Cerebellar nuclear complex (tissue), 1 donor: ENCODE measurements at regions not wholly inside any gene's neighbourhood (a gene's known extent, or its start where the extent isn't known, plus 50 kb on each side); places are given as distances from the start of the nearest gene placed in this dataset.

ENCODE experiments used
- DNase-seq, 2 experiments: peaks; one replicate each; lab custom pipeline; 2025; lab: John Stamatoyannopoulos, UW

DNA sequence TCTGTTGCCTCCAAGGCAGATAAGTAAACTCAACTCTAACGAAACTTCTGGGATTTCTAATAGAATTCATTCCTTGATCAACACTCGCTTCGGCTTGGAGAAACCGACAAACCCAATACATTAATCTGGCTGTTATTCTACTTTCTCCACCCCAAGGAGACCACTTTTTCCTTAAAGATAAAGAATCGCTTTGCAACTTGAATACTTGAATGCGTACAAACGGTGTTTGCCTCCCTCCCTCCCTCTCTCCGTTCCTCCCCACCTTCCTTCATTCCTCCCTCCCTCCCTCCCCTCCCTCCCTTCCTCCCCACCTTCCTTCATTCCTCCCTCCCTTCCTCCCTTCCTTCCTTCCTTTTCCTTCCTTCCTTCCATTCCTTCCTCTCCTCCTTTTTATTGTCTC is 432.6 kb downstream of the HAPSTR1 start:
- DNase-seq: no peak

DNA sequence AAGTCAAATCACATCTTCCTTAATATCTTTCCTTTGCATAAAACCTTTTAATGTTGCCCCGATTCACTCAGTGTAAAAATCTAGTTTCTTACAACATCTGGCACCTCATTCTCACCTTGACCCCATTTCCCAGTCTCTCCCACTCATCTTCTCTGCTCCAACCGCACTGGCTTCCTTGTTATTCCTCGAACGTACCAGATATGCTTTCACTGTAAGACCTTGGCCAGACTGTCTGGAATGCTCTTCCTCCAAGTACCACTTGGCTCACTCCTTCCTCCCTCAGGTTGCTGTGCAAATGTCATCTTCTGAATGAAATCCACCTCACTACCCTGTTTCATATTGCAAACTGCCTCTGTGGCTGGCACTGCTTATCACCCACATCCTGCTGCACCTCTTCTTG is 433.6 kb downstream of the HAPSTR1 start:
- no peak for DNase-seq

DNA sequence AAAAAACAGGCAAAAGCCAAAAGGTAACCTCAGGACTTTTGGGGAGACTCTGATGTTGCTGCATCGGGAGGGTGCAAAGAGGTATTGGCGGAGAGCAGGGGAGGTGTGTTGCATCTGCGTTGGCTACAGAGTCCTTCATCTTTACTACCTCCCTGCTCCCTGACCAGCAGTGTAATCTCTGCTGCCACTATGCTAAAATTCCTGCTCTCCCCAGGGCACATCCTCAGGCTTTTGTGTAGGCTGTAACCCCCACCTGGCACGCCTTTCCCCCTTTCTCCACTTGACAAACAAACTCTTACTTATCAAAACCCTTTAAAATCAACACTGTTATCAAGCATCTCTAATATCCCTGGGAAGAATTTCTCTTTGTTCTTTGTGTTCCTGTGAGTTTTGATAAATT is 435.3 kb downstream of the HAPSTR1 start:
- DNase-seq: no peak

DNA sequence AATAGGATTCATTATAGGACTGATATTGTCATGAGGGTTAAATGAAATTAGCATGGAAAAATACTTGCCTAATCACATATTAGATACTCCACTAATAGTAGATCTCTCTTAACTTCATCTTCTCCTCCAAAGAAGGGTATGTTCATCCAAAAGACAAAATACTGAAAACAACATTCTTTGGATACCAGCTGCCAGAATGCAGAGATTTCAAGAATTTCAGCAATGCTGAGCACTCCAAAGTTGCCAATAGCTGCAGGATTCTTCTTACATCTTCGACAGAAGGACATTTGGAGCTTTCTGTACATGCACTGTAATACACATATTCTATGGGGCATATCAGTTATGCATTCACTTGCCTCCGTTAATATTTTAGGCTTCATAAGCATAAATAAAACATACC is 436.5 kb downstream of the HAPSTR1 start:
- DNase-seq: no peak

DNA sequence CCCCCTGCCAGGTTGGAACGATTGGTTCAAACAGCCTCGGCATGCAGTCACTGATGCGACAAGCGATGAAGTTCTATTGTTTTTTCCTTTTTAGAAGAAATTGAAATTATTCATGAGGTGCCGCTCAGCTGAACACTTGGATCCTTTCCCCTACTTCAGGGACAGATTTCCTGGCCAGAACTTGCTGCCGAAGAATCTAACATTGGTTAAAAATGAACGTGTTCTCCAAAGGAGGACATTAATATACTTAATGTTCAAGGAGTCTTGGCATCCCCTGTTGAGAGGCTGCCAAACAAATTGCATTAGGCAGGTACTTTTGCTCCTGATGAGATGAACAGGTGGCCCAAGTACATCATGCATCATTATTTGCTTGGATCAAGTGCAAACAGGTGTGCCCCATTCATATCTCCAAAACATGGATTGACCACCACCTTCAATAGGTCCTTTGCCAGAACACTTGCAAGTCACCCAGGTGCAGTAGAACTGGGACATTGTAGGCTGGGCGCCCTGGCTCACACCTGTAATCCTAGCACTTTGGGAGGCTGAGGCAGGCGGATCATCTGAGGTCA is 437.2 kb downstream of the HAPSTR1 start:
- DNase-seq: no peak

DNA sequence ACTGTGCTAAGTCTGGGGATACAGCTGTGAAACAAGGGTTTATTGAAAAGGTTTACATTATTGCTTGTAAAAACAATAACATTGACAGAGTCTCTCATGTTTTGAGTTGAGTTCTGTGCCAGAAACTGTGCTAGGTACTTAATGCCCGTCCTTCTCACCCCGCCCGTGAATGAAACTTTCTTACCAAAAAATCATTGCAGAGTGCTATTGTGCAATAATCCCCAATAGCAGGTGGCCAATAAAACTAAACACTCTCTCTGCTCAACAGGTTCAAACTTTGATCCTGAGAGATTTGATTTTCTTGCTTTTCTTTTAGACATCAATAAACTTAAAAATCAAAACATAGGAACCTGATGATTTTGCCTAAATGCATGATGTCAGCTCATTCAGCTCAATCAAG is 441.6 kb downstream of the HAPSTR1 start:
- no peak for DNase-seq

DNA sequence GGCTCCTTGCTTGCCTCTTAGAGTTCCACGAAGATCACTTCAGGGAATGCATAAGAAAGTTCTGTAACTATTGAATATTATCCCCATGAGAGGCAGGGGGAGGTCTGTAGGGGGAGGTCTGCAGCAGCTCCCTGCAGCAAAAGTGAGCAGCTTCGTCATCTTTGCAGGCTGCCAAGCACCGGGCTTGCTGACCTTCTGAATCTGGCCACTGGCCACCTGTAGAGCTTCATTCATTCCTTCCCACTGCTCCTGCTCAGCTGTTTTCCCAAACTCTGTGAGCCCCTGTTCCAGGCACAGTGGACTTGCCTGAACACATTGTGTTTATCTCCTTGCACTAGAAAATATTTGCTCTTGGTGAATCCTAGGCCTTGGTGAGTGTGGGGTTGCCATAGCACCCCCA is 443.3 kb downstream of the HAPSTR1 start:
- DNase-seq: no peak

DNA sequence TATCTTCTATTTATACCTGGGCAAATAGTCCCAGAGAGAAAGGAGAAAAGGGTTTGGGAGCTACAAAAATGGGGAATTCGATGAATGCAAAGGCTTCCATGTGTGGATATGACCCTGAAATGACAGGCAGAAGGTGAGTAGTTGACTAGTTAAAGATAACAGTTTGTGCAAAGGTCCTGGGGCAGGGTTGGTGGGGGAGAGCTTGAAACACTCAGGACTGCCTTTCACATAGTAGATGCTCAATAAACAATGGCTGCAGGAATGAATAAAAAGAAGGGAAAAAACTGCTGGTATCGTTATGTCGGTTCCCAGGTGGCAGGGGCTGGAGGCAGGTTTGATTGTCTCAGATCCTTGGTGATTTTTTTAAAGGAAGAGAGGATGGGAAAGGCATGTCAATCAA is 445.5 kb downstream of the HAPSTR1 start:
- DNase-seq: no peak

DNA sequence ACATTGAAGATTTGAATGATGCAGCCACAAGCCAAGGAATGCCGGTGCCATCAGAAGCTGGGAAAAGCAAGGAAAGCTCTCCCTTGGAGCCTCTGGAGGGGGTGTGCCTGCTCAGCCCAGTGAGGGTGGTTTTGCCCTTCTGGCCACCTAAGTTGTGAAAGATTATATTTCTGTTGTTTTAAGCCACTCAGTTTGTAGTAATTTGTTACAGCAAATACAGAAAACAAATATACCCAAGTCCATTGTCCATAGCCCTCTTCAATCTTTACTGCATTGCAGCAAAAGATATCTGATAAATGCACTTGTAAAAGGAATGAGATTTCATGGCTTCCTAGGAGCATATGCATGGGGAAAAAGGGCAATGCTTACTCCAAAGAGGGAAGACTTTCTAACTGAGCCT is 447.9 kb downstream of the HAPSTR1 start:
- no peak for DNase-seq

DNA sequence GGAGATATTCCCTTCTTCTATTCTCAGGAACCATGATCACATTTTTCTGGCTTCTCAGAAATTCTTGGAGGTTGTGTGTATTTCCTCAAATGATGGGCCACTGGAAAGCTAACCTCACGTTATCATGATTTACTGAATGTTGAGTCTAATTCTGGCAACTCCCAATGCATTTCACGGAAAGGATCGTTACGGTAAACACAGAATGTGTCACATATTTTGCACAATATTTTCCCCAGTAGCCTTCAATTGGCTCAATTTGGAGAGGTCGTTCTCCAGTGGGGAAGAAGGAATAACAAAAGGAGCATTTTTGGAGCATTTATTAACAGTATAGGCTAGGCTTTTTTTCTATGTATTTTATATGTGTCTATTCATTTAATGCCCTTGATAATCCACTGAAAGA is 450.3 kb downstream of the HAPSTR1 start:
- DNase-seq: no peak

DNA sequence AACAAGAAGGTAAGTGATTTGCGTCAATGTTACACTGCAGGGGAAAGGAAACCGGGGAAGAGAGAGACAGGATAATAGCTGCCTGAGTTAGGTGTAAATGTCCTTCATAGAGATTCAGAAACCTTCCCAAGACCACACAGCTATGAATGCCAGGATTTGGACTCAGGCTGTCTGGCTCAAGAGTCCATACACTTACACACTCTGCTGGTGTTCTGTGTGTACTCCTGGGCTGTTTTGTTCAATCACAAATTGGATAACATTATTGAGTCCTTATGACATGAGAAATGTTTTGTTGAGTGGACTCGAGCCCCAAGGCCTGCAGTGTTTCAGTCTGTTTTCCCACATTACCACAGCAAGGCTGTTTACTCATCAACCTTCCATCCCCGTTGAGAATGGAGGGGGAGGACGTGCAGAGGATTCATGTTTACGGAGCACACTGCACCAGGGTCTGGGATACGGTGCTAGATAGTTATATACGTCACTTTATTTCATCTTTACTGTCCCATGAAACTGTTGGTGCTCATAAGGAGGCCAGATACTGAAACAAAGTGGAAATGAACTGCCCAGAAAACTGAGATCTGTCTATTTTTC is 450.8 kb downstream of the HAPSTR1 start:
- no peak for DNase-seq

DNA sequence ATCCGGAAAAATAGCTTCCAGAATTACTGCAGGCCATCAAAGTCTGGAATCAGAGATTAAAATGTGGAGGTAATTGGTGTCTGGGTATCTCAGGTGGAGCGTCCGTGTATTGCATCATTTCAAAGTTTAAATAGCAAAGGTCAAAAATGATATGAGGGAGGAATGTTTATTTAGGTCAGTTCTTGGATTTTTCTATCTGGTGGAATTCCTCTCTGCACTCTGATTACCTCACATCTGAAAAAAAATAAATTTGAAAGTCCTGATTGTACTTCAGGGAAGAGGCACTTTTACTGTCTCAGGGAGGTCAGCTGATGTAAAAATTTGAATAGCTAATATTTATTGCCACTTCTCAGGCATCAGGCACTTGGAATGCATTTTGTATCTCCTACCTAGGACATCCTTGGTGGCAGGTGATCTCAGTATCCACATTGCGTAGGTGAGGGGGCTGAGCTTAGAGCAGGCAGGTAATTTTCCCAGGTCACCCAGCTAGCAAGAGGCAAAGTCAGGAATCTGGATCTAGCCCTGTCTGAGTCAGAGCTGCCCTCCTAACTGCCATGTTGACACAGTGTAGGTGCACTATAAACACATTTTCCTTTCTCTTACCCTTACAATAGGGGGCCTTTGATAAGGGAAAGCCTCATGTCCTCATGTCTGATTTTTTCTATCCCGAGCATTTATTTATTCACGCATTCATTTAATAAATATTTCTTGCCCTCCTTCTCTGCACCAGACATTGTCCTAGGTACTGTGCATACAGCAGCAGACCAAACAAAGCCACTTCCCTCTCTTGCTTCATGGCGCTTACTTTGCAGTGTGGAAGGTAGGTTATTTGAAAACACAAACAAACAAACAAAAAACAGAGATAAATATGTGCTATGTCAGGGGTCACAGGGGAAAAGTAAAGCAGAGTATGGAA is 454.3 kb downstream of the HAPSTR1 start:
- no peak for DNase-seq

DNA sequence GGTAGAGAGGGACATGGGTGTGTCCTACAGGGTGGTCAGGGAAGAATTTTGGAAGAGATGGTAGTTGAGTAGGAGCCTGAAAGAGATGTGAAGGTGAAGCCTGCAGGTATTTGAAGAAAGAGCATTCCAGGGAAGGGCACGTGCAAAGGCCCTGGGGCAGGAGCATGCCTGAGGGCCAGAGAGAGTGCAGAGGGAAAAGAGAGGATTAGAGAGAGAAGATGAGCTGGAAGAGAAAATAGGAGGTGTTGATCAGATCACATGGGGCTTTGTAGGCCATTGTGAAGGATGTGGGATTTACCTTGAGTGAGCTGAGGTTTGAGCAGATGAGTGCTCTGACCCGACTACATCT is 455.0 kb downstream of the HAPSTR1 start:
- DNase-seq: no peak

DNA sequence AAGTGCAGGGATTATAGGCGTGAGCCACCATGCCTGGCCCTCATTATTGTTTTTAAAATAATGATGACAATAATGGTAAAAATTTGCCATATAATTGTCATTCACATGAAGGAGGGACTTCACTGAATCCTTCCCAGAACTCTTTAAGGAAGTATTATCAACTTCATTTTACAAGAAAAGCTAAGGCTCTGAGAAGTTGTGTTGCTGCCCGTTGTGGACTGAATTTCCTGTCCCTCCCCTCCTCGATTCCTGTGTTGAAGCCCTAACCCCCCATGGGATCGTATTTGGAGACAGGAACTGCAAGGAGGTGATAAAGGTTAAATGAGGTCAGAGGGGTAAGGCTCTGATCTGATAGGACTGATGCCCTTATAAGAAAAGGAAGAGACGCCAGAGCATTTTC is 458.0 kb downstream of the HAPSTR1 start:
- no peak for DNase-seq

DNA sequence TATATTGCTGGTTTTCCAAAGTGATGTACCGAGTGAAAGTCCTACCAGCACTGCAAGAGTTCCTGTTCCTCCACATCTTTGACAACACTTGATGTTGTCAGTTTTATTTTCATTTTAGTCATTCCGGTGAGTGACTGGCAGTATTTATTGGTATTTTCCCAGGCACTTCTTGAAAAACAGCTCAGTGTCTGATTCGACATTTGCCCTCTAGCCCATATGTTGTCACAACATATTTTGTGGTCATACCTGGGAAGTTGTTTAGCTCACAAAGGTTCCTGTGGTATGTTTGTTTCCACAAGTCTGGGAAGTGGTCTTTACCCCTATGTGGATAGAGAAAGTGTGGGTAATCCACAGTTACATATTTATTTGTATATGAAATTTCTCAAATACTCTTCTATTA is 463.6 kb downstream of the HAPSTR1 start:
- DNase-seq: no peak

DNA sequence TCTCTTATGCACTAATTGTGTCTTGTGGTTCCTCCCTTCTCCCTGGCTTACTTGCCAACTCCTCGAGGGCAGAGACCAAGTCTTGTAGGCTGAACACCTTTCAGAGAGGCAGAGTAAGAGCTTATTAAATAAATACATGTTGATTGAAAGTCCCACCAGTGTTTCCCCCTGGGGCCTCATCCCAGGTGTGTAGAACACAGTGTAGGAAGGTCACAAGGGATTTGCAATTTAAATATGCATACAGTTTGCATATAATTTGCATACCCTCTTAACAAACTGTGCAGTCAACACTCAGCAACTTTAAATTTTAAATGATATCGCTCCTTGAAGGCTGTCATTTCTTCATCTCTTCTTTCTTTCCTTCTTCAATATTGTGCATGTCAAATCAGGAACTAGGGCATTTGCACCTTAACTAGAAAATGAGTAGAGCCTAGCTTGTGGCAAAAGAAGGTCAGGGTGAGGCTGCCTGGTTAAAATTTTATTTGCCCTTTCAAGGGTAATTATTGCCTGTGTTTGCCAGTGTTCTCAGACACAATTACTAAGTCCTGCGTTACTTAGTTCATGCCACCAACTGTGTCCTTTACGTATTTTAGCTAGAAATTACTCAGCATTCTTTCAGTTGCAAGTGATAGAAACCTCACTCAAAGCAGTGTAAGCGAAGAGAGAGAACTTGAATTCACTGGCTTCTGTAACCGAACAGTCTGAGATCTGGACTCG is 465.7 kb downstream of the HAPSTR1 start:
- no peak for DNase-seq

DNA sequence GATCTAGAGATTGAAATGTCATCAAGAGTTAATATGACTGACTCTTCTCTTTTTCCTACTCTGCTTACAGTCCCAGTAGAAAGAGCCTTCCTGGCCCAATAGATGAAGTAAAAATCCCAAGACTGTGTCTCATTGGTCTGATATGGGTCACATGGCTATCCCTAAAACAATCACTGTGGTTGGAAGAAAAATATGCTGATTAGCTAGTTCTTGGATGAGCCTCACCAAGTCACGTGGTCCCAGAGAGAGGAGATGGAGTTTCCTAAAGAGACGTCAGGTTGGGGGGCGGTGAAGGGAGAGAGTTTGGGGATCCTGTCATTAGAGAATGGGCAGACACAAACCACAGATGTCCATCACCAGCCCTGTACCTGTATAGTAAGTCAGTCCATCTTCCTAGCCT is 466.3 kb downstream of the HAPSTR1 start:
- DNase-seq: no peak

DNA sequence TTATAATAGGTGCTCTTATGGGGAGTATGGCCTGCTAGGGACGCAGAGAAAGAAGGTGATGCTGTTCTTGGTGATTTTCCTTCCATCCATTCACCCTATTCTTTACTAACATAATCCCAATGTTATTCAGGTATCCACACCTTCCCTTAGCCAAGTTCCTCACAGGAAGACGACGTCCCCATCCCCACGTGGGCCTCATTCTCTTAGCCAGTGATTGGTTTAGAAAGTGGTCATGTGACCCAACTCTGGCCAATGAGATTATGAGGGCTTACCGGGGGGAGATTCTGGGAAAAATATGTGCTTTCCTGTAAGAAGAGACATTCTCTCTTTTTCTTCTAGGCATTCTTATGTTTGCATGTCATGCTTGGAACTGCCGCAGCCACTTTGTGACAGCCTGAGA is 474.7 kb downstream of the HAPSTR1 start:
- DNase-seq: no peak

DNA sequence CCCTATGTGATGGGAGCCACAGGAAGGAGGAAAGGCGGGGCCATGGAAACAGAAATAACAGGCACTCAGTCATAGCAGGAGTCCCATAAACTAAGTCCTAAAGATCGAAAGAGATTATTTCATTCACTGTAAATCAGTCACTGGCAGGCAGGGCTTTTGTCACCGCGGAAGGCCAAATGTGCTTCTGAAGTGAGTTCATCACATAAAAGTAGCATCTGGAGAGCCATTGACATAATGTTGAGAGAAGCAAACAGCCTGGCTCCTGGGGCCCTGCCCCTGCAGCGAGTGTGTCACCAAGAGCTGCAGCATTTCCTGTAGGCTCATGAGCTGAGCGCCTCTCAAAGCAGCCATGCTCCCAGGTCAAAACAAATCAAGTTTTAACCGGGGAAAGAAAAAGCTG is 476.2 kb downstream of the HAPSTR1 start:
- DNase-seq: no peak

DNA sequence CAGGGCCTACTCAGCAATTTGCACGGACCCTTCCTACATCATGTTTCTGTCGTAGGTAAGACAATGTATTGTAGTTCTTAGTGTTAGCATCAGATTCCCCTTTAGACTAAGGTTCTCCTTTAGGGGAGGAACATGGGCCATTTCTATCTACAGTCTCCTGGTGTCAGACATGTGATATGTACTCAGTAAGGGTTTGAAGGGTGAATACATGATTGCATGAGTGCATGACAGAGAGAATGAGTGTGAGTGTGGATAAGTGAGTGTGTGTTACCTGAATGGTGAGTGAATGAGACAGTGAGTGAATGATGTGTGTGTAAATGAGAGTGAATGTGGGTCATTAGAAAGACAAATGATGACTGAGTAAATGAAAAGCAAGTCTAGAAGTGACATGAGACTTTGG is 476.8 kb downstream of the HAPSTR1 start:
- DNase-seq: no peak

DNA sequence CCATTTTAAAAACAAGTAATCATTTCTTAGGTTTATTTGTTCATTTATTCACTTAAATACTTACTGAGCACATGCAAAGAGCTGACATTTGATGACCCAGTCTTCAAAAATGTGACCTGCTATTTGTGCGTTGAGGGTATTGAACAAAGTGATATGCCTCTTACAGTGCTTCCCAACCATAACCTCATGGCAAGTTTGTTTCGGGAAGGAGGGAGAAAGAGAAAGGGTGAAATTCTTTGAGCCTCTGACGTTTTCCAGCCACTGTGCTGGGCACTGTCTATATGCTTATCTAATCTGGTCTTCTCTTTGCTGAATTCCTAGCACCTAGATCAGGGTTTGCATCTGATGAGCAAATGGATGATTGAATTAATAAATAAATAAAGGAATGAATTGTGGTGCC is 479.1 kb downstream of the HAPSTR1 start:
- no peak for DNase-seq

DNA sequence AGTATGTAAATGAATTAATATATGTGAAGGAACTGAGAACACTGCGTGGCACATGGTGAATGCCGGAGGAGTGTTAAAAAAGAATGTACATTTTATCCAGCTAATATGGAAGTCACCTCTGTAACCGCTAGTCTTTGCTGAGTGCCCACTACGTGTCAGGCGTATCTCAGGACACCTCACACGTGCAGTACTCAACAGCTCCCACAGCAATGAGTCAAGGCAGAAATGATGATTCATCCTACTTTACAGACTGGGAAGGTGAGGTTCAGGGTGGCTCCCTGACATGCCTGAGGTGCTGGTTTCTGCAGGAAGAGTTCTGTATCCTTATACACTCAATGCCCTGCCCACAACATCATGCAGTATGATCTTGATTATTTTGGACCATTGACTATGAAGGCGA is 487.0 kb downstream of the HAPSTR1 start:
- DNase-seq: no peak

DNA sequence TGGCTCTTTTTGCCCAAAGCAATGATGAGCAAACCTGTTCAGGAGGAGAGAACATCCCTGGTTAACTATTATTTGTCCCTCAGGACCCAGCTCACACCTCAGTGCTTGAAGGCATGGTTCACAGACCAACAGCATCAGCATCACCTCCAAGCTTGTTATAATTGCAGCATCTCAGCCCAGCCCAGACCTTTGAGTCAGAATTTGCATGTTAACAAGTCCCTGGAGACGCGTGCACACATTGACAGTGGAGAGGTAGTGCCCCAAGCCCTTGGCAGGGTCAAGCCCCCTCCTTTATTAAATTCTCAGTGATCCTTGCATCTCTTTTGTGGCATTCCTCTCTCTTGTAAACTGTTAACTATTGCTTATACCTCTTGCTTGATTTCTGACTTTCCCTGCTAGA is 488.6 kb downstream of the HAPSTR1 start:
- DNase-seq: no peak
